ENCODE measurements at regions not wholly inside any gene's neighbourhood (a gene's known extent, or its start where the extent isn't known, plus 50 kb on each side); places are given as distances from the start of the nearest gene placed in this dataset.
"Not testable (repeated sequence)": the region's sequence is repeated elsewhere in the genome, so short reads cannot be mapped to it uniquely, and the experiment has no call there.

DNA sequence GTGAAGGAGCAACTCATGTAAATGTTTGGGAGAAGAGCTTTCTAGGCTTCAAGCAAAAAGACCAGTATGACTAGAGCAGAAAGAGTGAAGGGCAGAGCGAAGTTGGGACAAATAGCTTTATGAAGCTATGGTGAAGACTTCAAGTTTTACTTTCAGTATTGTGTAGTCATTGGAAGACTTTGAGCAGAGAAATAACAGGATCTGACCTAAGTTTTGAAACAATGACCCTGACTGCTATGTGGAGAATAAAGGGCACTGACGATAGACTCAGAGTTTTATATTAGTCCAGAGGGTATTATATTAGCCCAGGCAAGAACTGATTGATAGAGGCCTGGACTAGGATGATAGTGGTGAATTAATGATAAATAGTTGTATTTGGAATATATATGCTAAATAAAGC, 187.3 kb downstream of the KTN1 start:
- no peak for DNase-seq (ENCODE audit: low read depth, low spot score)

- DNase-seq (ENCODE audit: low read depth, low spot score): no peak
Measured at GRCh38 chr14:55769877-55770276, 189.9 kb downstream of the KTN1 start.

- DNase-seq (ENCODE audit: low read depth, low spot score): no peak
Measured at GRCh38 chr14:55771242-55771981, 191.4 kb downstream of the KTN1 start.

- DNase-seq (ENCODE audit: low read depth, low spot score): no peak
Measured at GRCh38 chr14:55772486-55772885, 192.5 kb downstream of the KTN1 start.

DNA sequence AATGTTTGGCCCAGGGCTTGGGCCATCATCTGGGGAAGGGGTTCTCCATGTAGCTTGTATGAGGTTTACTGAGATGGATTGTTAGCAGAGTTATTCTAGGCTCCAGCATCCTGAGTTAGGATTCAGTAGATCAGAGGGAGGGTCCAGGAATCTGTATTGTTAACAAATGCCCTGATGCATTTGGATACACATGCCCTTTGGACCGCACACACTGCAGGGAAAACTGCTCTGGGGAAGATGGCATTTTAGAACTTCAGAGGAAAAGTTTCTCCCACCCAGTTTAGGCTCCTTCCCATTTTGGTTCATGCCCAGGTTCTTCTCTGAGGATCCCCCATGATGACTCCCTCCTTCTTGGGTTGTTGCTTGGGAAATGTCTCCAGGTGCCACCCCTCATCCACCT, 193.3 kb downstream of the KTN1 start:
- DNase-seq (ENCODE audit: low read depth, low spot score): no peak

GRCh38 chr14:55773984-55774545, 194.1 kb downstream of the KTN1 start:
- DNase-seq (ENCODE audit: low read depth, low spot score): no peak

GRCh38 chr14:55777877-55778276, 197.9 kb downstream of the KTN1 start:
- no peak for DNase-seq (ENCODE audit: low read depth, low spot score)

GRCh38 chr14:55780156-55780946, 200.3 kb downstream of the KTN1 start:
- DNase-seq (ENCODE audit: low read depth, low spot score): no peak

DNA sequence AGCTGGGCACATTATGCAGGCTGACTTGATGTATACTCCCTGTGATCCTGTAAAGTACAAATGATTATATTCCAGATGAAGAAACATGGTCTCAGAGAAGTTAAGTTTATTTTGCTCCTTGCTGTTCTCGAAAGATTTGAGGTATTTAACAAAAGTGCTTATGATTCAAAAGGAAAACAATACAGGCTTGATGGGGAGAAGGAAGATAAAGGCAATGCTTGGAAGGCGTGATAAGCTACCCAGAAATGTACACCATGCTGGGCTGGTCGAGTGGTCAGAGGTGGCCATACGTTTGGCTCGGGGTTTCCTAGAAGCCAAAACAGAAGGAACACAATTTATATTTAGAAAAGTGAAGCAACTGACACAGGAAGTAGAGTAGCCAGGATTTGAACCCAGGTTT, 201.0 kb downstream of the KTN1 start:
- DNase-seq (ENCODE audit: low read depth, low spot score): no peak

GRCh38 chr14:55782166-55782565, 202.2 kb downstream of the KTN1 start:
- DNase-seq (ENCODE audit: low read depth, low spot score): no peak

- DNase-seq (ENCODE audit: low read depth, low spot score): no peak
Measured at GRCh38 chr14:55789406-55789805, 209.4 kb downstream of the KTN1 start.

- DNase-seq (ENCODE audit: low read depth, low spot score): no peak
Measured at GRCh38 chr14:55794655-55795595, 214.9 kb downstream of the KTN1 start.

DNA sequence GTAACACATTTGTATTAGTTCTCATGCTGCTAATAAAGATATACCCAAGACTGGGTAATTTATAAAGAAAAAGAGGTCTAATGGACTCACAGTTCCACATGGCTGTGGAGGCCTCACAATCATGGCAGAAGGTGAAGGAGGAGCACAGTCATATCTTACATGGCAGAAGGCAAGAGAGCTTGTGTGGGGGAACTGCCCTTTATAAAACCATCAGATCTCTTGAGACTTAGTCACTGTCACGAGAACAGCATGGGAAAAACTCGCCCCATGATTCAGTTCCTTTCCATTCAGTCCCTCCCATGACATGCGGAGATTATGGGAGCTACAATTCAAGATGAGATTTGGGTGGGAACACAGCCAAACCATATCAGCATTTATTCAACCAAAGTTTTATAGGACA, 216.5 kb downstream of the KTN1 start:
- not testable (repeated sequence) for DNase-seq (ENCODE audit: low read depth, low spot score)

GRCh38 chr14:55798406-55798805, 218.4 kb downstream of the KTN1 start:
- no peak for DNase-seq (ENCODE audit: low read depth, low spot score)

- no peak for DNase-seq (ENCODE audit: low read depth, low spot score)
Measured at GRCh38 chr14:55799508-55800095, 219.6 kb downstream of the KTN1 start.

- peak; percentile 23 for DNase-seq (ENCODE audit: low read depth, low spot score)
Measured at GRCh38 chr14:55800156-55800785, 220.3 kb downstream of the KTN1 start.

GRCh38 chr14:55801121-55801520, 221.1 kb downstream of the KTN1 start:
- no peak for DNase-seq (ENCODE audit: low read depth, low spot score)

GRCh38 chr14:55802986-55803872, 223.2 kb downstream of the KTN1 start:
- DNase-seq (ENCODE audit: low read depth, low spot score): no peak

DNA sequence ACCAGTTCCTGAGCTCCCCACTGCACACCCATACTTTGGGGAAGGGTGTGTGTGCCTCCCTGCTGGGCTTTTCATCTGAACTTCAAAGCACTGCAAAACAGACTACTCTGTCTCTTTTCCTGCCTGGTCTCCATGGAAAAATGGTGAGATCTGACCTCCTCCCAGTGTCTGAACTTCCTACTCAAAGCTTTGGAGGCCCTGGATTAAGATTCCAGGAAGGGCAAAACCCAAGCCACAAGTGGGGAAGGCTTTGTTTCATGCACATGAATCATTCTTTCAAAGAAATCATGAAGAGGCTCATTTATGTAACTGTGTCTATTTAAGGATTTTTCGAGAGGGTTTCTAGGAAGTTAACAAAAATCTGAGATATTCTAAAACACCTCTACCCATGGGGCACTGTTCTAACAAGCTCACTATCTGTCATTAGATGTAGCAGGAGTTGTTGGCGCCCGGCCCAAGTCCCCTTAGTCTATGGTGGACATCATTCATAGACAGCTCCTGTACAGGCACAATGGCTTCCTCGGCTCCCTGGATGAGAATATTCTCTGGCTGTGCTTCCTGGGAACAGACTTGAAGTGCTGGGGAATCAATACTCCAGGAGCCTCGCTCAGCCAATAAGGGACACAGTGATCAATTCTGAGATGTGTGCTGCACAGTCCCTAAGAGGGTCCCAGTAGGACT, 224.0 kb downstream of the KTN1 start:
- no peak for DNase-seq (ENCODE audit: low read depth, low spot score)

Measured in iPS DF 19.7 (cell line).